Iris pigment epithelial cell (primary cell): ENCODE measurements at regions not wholly inside any gene's neighbourhood (a gene's known extent, or its start where the extent isn't known, plus 50 kb on each side); places are given as distances from the start of the nearest gene placed in this dataset.
"Not testable (repeated sequence)": the region's sequence is repeated elsewhere in the genome, so short reads cannot be mapped to it uniquely, and the experiment has no call there.

ENCODE experiments used
- DNase-seq: peaks from one replicate; pipeline ENCODE4 v3.0.0-alpha.2; 2011; ENCODE audit warnings: low read depth

GRCh38 chr3:158882445-158882844, 80.6 kb downstream of the MFSD1 start:
- no peak for DNase-seq

- no peak for DNase-seq
Measured at GRCh38 chr3:158896729-158897128, 94.9 kb downstream of the MFSD1 start.

- no peak for DNase-seq
Measured at GRCh38 chr3:158906749-158907148, 104.9 kb downstream of the MFSD1 start.

GRCh38 chr3:158908187-158908734, 106.4 kb downstream of the MFSD1 start:
- DNase-seq, result no peak

GRCh38 chr3:158909870-158910269, 108.0 kb downstream of the MFSD1 start:
- DNase-seq, result peak; percentile 59

GRCh38 chr3:158911586-158911985, 109.7 kb downstream of the MFSD1 start:
- no peak for DNase-seq

GRCh38 chr3:158912188-158912587, 110.3 kb downstream of the MFSD1 start:
- DNase-seq, result no peak

- DNase-seq, result no peak
Measured at GRCh38 chr3:158912621-158913020, 110.8 kb downstream of the MFSD1 start.

GRCh38 chr3:158916111-158916510, 114.3 kb downstream of the MFSD1 start:
- DNase-seq, result no peak

GRCh38 chr3:158918008-158918407, 116.2 kb downstream of the MFSD1 start:
- DNase-seq, result peak; percentile 87

GRCh38 chr3:158918451-158918850, 116.6 kb downstream of the MFSD1 start:
- DNase-seq, result no peak

GRCh38 chr3:158920371-158920770, 118.5 kb downstream of the MFSD1 start:
- DNase-seq, result peak; percentile 50

GRCh38 chr3:158925021-158925420, 123.2 kb downstream of the MFSD1 start:
- no peak for DNase-seq

GRCh38 chr3:158925828-158926494, 124.1 kb downstream of the MFSD1 start:
- DNase-seq, result no peak

- no peak for DNase-seq
Measured at GRCh38 chr3:158935846-158936245, 134.0 kb downstream of the MFSD1 start.

- DNase-seq, result no peak
Measured at GRCh38 chr3:158936530-158937113, 134.8 kb downstream of the MFSD1 start.

GRCh38 chr3:158950178-158950901, 148.5 kb downstream of the MFSD1 start:
- peak; percentile 20 for DNase-seq

GRCh38 chr3:158953131-158953530, 151.3 kb downstream of the MFSD1 start:
- no peak for DNase-seq

- no peak for DNase-seq
Measured at GRCh38 chr3:158954420-158954819, 152.6 kb downstream of the MFSD1 start.

- not testable (repeated sequence) for DNase-seq
Measured at GRCh38 chr3:158957777-158958176, 155.9 kb downstream of the MFSD1 start.

- no peak for DNase-seq
Measured at GRCh38 chr3:158958873-158959272, 157.0 kb downstream of the MFSD1 start.

- DNase-seq, result no peak
Measured at GRCh38 chr3:158961471-158961870, 159.6 kb downstream of the MFSD1 start.

GRCh38 chr3:158961911-158962310, 160.1 kb downstream of the MFSD1 start:
- no peak for DNase-seq
